C4-2B (cell line): ENCODE measurements at regions not wholly inside any gene's neighbourhood (a gene's known extent, or its start where the extent isn't known, plus 50 kb on each side); places are given as distances from the start of the nearest gene placed in this dataset.

Experiments used
- ZFX ChIP-seq: fragments of 450-650 bp; IDR thresholded peaks from 2 replicates; pipeline ENCODE4 v1.6.1; 2017
- TF ChIP-seq, protein P1 (sequence below): fragments of 450-650 bp; conservative IDR thresholded peaks from 2 replicates; pipeline ENCODE4 v1.5.1; 2017; ENCODE audit warnings: mild to moderate bottlenecking

DNA sequence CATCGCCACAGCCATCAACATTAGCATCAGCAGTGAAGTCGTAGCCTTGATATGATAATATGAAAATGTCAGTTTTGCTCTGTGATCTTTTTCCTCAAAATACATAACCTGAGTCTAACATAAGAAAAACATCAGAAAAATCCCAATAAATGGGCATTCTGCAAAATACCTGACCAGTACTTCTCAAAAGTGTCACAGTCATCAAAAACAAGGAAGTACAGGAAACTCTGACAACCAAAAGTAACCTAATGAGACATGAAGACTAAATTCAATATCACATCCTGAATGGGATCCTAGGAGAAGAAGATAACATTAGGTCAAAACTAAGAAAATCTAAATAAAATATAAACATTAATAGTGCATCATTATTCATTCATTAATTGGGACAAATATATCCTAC lies 1731.0 kb downstream of the SUCLG1 start:
- TF ChIP-seq, protein P1, sequence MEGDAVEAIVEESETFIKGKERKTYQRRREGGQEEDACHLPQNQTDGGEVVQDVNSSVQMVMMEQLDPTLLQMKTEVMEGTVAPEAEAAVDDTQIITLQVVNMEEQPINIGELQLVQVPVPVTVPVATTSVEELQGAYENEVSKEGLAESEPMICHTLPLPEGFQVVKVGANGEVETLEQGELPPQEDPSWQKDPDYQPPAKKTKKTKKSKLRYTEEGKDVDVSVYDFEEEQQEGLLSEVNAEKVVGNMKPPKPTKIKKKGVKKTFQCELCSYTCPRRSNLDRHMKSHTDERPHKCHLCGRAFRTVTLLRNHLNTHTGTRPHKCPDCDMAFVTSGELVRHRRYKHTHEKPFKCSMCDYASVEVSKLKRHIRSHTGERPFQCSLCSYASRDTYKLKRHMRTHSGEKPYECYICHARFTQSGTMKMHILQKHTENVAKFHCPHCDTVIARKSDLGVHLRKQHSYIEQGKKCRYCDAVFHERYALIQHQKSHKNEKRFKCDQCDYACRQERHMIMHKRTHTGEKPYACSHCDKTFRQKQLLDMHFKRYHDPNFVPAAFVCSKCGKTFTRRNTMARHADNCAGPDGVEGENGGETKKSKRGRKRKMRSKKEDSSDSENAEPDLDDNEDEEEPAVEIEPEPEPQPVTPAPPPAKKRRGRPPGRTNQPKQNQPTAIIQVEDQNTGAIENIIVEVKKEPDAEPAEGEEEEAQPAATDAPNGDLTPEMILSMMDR, result no peak
- no peak for TF ChIP-seq ZFX
